Medulla oblongata (tissue), 1 donor: ENCODE measurements at regions not wholly inside any gene's neighbourhood (a gene's known extent, or its start where the extent isn't known, plus 50 kb on each side); places are given as distances from the start of the nearest gene placed in this dataset.

Source experiments
- DNase-seq: peaks from one replicate; pipeline ENCODE4 v3.0.0-alpha.2; 2015; ENCODE audit errors: extremely low spot score

- no peak for DNase-seq
Observed at GRCh38 chr2:160870729-160871465, 289.3 kb upstream of the TANK start.

GRCh38 chr2:160871953-160872352 lies 288.3 kb upstream of the TANK start:
- DNase-seq, result no peak

DNA sequence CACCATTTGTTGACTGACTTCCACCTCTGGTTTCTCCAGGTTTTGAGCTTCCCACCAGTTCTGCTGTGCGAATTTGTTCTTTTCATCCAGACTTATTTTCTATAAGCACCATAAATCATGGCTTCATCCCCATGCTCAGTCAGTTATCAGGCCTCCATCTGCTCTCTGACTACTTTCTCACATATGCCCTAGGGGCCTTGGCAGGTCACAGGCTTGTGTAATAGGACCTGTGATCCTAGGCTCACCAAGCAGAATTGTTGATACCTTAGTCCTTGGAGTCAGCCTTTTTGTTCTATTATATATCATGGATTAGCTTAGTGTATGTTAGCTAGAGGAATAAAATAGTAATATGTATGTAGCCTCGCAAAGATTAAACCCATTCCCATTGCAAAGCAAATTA lies 284.2 kb upstream of the TANK start:
- no peak for DNase-seq

- no peak for DNase-seq
Observed at GRCh38 chr2:160876765-160877164, 283.5 kb upstream of the TANK start.

GRCh38 chr2:160878618-160879017 lies 281.6 kb upstream of the TANK start:
- DNase-seq, result no peak

- no peak for DNase-seq
Observed at GRCh38 chr2:160882906-160883305, 277.3 kb upstream of the TANK start.

DNA sequence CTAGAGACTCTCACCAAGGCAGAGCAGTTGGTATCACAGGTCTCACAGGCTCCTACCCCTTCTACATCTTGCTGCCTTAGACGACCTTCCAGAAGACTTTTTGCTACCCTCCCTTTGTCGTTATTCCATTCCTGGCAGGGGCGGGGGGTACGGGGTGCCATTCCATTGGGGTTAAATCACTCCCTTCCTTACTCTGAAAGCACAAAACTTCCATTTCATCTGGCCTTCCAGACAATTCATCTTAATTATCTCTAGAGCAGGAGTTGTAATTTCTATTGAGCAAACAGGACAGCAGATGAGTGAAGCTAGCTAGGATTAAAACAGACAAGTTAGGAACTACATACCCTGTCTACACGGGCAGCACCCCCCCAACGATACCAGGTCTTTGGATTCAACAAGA lies 276.2 kb upstream of the TANK start:
- no peak for DNase-seq

DNA sequence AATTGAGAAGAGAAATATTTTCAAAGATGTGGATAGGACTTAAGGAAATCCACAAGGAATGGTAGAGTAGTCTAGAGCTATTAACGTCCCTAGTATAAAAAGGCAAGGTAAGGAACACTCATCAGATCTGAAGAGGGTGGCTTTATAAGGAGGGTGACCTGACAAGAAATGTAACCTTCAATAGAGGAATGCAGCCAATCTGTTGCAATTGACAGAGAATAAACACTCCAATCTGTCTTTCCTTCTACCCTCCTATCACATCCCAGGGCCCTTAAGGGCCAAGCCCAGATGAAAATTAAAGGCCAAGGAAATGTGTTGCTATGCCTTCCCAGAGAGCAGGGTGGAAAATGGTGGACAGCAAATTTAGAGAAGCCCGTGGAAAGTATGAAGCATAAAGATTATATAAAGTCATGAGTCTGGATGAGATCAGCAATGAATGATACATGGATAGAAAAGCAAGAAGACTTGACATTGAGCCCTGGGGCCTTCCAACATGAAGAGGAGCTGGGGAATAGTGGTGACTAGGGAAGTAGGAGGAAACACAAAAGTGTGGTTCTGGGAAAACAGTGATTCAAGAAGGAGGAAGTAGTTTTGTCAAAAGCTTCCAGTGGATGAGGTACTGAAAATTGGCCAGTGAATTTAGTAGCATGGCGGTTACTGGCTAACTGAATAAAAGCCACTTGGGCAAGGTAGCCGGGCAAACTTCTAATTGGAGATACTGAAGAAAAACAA lies 270.6 kb upstream of the TANK start:
- DNase-seq, result no peak

DNA sequence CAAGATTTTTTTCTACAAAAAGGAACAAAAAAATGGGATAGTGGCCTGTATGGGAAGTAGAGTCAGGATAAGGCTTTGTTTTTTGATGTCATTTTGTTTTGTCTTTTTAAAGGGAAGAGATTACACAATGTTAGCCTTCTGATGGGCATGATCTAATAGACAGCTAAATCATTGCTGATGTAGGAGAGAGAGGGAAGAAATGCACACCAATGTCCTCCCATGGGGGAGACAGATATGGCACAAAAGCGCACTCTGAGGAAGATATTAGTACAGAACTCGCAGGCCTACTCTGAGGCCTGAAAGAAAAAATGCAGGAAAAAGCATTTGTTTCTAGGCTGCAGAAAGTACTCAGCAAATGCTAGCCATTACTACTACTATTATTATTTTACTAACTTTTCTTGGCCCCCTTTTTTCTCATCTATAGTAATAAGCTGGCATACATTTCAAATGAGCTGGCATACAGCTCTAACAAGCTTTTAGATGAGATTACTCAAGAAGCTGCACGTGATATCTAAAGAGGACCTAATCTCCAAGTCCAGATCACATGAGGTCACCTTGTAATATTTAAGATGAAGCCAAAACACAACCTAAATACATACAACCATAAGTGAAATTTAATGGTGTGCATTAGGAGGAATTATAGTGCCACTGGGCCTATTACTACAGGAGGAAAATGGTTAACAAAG lies 269.4 kb upstream of the TANK start:
- no peak for DNase-seq

DNA sequence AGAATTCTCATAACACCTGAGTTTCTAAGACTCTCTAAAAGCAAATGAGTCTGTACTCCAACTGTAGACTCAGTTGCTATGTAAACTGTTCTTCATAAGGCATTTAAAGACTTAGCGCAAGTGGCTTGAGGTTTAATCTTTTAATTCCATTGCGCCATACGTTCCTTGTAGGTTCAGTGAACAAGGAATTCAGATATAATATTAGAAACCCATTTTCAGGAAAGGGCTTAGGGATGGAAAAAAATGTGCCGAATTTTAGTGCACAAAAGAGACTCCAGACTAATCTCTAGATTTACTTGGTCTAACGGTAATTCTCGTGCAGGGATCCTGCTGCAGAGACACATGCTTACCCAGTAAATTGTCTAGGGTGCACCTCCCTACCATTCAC lies 268.9 kb upstream of the TANK start:
- no peak for DNase-seq

- DNase-seq, result no peak
Observed at GRCh38 chr2:160892204-160892603, 268.0 kb upstream of the TANK start.

DNA sequence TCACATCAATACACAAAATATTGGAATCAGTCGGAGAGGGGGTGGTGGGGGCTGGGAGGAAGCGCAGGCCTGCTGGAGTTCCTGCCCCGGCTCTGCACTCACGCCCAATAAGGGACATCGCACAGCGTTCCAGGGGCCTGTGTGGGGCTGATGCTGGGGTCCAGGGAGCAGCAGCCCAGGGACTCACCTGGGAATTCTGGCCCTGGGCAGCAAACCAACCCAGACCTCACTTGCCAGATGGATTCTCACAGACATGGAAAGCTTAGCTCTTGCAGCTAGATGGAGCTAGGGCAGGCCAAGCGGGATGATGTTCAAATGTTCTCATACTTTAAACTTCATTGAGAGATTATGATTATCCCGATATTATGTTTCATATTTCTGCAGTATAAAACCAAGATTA lies 266.6 kb upstream of the TANK start:
- no peak for DNase-seq

- DNase-seq, result no peak
Observed at GRCh38 chr2:160898581-160899307, 261.5 kb upstream of the TANK start.

- no peak for DNase-seq
Observed at GRCh38 chr2:160901613-160902012, 258.6 kb upstream of the TANK start.

- DNase-seq, result no peak
Observed at GRCh38 chr2:160905862-160906261, 254.4 kb upstream of the TANK start.

DNA sequence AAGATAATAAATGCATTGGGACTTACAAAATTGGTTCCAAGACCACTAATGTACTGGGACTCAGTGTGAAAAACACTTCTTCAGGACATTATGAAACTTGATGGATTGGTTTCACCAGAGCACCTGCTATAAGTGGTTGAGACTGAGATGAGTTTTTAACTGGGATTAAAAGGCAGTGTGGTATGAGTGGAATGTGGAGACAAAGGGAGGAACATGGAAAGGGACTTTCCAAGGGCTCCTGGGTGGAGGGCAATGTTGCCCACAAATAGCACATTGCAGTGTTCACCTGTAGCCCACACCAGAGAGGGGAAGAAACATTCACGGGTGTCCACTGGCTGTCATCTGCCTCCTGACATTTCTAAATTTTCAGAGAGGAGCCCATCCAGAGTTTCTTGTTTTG lies 253.3 kb upstream of the TANK start:
- no peak for DNase-seq

- no peak for DNase-seq
Observed at GRCh38 chr2:160907738-160908137, 252.5 kb upstream of the TANK start.

GRCh38 chr2:160908157-160908556 lies 252.1 kb upstream of the TANK start:
- no peak for DNase-seq

DNA sequence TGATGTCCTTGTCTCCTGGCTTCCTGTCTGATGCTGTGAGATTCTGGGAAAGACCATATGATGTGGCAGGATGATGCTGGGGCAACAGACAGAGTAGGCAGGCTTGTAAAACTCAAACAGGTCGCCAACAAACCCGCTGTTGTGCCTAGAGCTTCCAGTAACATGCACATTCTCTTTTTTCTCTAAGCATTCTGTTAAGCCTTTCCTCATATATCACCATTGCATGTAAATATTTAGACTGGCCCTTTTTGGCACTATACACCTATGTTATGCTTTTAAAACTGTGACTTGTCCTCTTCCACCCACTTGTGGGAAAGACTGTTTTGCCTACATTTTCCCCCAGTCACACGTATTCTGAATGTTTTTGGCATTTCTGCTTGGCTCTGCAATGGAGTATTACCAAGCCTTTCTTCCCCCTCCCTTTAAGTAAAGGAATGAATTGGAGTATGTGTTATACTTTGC lies 250.4 kb upstream of the TANK start:
- DNase-seq, result no peak

- DNase-seq, result no peak
Observed at GRCh38 chr2:160910681-160911080, 249.5 kb upstream of the TANK start.

DNA sequence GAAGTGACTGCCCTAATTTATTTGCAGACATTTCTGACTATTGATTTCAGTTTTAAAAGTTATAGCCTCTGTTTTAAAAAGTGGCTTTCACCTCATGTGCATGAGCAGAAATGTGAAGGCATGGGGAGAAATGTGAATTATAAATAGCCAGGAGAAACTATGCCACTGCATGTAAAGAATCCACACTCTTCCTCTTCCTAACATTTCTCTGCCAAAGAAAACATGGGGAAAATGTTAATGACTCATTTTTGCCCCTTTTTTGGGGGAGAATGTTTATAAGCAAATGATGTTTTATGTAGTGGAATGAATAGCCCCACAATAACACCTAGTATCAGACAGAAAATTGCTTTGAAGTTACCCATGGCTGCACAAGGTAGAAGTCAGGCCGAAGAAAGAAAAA lies 249.0 kb upstream of the TANK start:
- no peak for DNase-seq

- DNase-seq, result no peak
Observed at GRCh38 chr2:160912276-160912675, 248.0 kb upstream of the TANK start.
